DMS53 treated with DMSO at 0.1 percent for 48 hours (cell line): ENCODE measurements at regions not wholly inside any gene's neighbourhood (a gene's known extent, or its start where the extent isn't known, plus 50 kb on each side); places are given as distances from the start of the nearest gene placed in this dataset.
"Not testable (repeated sequence)": the region's sequence is repeated elsewhere in the genome, so short reads cannot be mapped to it uniquely, and the experiment has no call there.

Experiments used
- DNase-seq: peaks from one replicate; lab custom pipeline; 2025; ENCODE audit not compliant: unreplicated experiment; lab: John Stamatoyannopoulos, UW

GRCh38 chr2:13662055-13662454 lies 945.3 kb downstream of the TRIB2 start:
- DNase-seq: no peak

- DNase-seq: no peak
Observed at GRCh38 chr2:13666582-13667414, 950.1 kb downstream of the TRIB2 start.

DNA sequence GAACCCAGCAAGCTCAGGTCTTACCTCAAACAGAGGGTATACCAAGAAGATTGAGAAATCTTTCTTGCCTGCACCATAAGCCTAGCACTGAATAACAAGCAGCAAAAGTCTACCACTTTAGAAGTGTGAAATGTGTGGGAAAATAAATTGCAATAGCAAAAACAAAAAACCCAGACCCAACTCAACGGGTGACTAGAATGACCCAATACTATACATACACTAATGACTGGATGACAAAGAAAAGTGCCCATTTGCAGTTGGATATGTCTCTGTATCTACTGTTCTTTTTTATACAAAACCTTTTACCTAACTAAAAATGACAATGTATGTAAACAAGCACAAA lies 950.6 kb downstream of the TRIB2 start:
- DNase-seq: no peak

- no peak for DNase-seq
Observed at GRCh38 chr2:13669607-13670006, 952.9 kb downstream of the TRIB2 start.

- not testable (repeated sequence) for DNase-seq
Observed at GRCh38 chr2:13673821-13674220, 957.1 kb downstream of the TRIB2 start.

DNA sequence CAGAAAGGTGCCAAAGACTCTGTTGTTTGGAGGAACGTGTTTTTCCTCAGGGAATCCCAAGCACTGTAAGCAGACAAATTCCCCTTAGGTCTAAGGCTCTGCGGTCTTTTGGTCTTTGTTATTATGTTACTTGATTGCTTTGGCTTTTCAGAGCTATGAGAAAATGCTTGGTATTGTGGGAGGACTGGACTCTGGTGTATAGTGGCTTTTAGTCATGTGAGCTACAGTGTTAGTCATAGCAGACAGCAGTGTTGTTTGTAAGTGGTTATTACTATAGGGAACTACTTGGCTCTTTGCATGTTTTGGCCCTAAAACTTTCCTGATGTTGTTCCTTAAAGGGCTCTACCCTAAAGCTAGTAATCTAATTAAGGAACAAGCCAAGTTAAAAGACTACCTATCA lies 956.2 kb upstream of the LRATD1 start:
- DNase-seq: no peak

GRCh38 chr2:13681936-13682335 lies 950.6 kb upstream of the LRATD1 start:
- no peak for DNase-seq

- no peak for DNase-seq
Observed at GRCh38 chr2:13682540-13683272, 949.8 kb upstream of the LRATD1 start.

DNA sequence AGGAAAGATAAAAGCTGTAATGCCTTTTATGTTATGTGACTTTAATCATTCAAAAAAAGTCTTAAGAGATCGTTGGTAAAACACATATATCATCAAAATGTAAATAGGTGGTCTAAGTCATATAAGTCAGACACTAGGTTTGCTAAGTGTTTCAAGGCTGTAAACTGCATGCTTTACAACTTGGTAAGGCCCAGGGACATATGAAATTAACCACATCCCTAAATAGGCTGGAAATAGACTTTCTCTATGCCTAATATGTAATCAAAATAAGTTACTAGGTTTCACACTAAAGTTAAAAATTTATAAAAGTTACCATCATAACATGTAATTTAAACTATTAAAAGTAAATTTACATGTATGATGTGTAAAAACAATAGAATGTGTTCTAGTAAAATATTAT lies 946.3 kb upstream of the LRATD1 start:
- no peak for DNase-seq

DNA sequence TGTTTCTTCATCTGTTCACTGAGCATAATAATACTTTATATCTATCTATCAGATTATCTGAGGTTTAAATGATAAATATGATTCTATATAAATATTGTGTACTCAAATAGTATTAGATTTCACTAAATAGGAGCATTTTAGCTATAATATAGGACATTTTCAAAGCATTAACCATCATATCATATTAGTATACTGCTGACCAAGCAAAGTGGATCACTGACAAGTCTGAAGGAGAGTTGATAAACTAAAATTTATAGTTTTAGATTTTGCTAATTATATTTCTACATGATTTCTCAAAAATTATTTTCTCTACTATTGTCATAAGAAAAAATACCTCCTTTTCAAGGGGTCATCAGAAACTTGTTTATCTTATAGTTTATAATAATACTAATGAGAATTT lies 937.8 kb upstream of the LRATD1 start:
- no peak for DNase-seq

DNA sequence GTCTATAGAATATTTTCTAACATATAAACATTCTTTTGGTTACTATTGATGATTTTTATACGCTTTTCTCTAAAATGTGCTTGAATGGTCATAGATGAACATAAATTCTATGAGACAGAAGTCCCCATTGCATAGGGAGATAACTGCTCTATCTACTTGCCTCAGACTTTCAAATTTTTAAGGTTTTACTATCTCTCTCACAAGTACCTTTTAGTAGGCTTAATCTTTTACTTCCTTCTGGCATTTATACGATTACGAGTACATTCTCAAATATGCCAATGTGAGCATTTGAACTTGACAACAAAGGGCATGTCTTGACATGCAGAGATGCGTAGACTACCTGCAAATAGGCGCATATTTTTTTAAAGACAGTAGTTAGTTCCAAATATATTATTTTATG lies 935.9 kb upstream of the LRATD1 start:
- no peak for DNase-seq

- DNase-seq: no peak
Observed at GRCh38 chr2:13698847-13699246, 933.7 kb upstream of the LRATD1 start.

- not testable (repeated sequence) for DNase-seq
Observed at GRCh38 chr2:13699939-13700338, 932.6 kb upstream of the LRATD1 start.

GRCh38 chr2:13711154-13711553 lies 921.4 kb upstream of the LRATD1 start:
- DNase-seq: no peak

DNA sequence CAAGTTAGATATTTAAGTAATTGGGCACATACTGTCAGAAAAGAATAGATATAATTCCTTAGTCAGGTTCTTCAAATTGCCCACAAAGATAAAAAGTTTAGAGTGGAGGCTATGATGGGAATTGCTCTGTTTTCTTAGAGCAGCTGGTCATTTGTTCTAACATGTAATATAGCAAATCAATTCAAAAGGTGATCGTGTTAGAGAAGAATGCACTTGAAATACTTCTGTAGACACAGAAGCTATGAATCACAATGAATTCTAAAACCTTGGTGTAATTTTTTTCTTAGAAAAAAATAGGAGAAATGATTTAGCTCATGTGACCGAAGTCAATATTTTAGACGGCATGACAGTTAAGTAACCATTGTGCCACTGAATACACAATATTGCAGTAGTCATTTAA lies 918.1 kb upstream of the LRATD1 start:
- DNase-seq: no peak

- no peak for DNase-seq
Observed at GRCh38 chr2:13725945-13726344, 906.6 kb upstream of the LRATD1 start.

- no peak for DNase-seq
Observed at GRCh38 chr2:13745330-13745729, 887.2 kb upstream of the LRATD1 start.

DNA sequence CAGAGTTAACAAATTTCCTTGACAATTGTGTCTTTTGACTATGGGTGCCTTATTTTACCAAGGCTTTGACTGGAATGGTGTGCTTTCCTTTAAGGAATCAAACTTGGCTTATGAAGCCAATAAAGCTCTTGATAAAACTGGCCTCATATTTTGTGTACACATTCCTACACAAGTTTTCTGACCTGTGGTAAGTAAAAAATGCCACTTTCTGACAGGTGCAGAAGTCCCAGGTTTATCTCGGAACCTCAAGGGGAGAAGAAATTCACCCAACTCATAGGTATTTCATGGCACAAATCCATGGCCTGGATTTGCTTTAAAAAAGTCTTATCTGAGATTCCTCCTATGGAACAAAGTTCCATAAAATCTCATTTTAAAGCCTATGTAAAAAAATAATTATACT lies 880.6 kb upstream of the LRATD1 start:
- DNase-seq: no peak

DNA sequence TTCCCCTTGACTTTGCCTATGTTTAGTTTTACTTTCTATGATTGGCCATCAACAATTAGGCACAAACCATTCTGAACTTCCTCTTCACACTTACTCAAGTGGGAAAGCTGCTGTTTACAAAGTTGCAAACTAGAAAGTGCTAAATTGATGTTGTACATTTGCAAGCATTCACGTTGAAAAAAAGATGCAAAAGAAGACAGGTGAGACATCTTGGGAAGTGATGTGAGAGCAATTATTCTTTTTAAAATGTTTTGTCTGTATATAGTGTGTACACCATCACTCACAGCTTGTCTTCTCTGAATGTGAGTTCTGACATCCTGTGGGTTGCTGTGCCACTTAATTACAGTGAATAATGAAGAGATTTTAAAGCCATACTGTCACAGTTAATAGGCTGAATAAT lies 874.1 kb upstream of the LRATD1 start:
- DNase-seq: no peak

GRCh38 chr2:13768274-13768673 lies 864.2 kb upstream of the LRATD1 start:
- no peak for DNase-seq

DNA sequence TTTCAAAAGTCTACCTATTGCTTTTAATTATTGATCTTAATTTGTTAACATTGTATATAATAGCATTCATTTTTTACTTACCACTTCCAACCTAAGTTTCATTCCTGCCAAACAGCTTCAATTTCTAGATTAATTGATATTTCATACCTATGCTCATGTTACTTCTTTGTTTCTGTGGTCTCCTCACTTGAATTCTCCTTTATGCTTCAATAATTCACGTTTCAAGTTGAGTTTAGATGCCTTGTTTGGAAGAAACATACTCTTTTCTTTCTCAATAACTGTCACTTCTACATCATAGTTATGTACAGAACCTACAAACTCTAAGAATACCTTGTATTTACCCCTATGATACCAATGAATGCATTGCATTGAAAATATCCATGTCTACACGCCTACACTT lies 862.2 kb upstream of the LRATD1 start:
- DNase-seq: no peak

DNA sequence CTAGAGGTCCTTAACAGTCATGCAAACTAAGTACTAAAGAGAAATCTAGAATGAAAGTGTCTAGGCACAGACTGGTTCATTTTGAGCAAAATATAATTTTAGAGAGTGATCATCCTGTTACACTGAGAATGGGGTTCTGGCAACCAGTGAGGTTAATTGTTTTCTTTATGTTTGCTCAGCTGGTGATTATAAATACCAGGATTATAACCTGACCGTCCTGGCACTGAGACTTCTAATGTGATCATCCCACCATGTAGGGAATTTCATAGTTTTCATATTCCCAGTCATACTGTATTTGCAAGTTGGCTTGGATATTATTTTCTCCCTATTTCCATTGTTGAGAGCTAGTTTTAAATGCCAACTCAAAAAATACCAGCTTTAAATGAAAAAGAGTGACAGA lies 852.5 kb upstream of the LRATD1 start:
- peak; percentile 13 for DNase-seq
